ENCODE measurements at regions not wholly inside any gene's neighbourhood (a gene's known extent, or its start where the extent isn't known, plus 50 kb on each side); places are given as distances from the start of the nearest gene placed in this dataset.

DNA sequence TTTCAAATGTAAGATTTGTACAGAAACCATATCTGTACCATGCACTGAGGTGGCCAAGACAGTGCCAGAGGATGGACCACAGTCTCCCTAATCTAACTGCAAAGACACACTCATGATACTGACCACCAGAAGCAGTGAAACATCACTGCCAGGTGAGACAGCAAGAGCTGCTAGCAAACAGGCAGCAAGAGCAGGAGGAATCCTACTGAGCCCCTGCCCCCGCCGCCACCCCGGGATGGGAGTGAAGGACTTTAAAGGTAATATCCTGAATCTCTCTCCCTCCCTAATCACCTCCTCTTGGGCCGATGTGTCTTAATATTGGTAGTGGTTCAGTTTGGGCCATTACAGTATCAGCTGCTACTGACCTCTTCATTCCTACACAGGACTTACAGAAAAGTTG, 144.3 kb downstream of the XPNPEP1 start:
- ATAC-seq (ENCODE audit: low read depth) (no peak), DNase-seq (no peak)
- Mint-ChIP-seq H3K9me3 (no peaks in the 10 kb centered on the region), H3K36me3 (ENCODE audit: low read depth) (no peaks in the 10 kb centered on the region), H3K27ac (no peak overlapping the region), H3K27me3 (peaks cover 18% of the 10 kb centered on the region), H3K4me1 (no peaks in the 10 kb centered on the region), H3K4me3 (no peak overlapping the region)
- ChIA-PET CTCF (no interaction called here), POLR2A (no interaction called here)
- intact Hi-C loops (cut with micrococcal nuclease), result no loop called here
- TF ChIP-seq, protein P1, sequence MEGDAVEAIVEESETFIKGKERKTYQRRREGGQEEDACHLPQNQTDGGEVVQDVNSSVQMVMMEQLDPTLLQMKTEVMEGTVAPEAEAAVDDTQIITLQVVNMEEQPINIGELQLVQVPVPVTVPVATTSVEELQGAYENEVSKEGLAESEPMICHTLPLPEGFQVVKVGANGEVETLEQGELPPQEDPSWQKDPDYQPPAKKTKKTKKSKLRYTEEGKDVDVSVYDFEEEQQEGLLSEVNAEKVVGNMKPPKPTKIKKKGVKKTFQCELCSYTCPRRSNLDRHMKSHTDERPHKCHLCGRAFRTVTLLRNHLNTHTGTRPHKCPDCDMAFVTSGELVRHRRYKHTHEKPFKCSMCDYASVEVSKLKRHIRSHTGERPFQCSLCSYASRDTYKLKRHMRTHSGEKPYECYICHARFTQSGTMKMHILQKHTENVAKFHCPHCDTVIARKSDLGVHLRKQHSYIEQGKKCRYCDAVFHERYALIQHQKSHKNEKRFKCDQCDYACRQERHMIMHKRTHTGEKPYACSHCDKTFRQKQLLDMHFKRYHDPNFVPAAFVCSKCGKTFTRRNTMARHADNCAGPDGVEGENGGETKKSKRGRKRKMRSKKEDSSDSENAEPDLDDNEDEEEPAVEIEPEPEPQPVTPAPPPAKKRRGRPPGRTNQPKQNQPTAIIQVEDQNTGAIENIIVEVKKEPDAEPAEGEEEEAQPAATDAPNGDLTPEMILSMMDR (IDR thresholded peaks at IDR 0.05), result no peak

DNA sequence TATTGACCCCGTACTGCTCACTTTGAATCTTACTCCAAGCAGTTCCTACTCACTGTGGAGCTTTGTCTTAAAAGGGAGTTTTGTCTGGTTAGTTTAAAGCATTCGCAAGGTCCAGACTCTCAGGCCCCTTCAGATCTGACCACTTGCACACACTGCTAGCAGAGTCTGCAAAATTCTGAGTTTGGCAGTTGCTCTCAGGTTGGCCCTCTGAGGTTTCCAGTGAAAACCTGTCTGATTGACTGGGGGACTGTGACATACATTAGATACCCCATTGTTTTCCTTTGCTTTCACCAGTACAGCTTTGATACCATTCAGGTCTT, 149.2 kb downstream of the XPNPEP1 start:
- H3K4me1 Mint-ChIP-seq, result no peaks in the 10 kb centered on the region
- CTCF ChIA-PET, result no interaction called here
- TF ChIP-seq, protein P1 (IDR thresholded peaks at IDR 0.05), result no peak

DNA sequence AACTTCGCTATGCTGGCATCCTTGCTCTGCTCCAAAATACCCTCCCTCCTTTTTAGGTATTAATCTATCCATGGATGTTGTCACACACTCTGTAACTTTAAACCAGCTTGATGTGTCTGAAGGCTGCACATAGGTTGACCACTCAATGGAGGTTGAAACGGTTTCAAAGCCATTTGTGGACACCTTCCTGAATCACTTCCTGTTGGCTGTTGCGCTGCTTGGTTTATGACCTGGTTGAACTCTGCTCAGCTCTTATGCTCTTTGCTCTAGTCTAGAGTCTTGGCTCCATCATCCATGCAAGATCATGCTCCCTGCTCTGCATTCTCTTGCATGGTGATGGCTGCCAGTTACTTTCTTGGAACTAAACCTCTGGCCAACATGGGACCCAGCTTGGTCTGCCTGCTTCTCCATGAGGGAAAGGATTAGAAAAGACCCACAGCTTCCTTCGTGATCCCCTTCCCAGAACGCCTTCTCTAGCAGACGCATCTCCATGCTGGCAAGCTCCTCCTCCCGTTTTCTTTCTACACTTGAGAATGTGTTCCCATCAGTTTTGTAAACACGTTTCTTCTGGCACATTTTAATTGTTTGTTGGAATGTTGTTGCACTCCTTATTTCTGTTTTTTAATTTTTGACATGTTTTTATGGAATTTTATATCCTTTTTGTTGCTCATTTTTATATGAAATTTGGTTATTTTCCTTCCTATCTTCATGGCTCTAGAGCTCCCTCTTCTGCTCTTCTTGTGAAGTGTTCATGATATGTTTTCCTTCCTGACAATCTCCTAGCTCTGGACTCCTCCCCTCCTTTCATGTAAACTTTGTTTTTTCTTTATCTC, 149.8 kb downstream of the XPNPEP1 start:
- ATAC-seq (ENCODE audit: low read depth), result no peak
- Mint-ChIP-seq H3K27me3 (peaks cover 5% of the 10 kb centered on the region), H3K36me3 (ENCODE audit: low read depth) (no peaks in the 10 kb centered on the region), H3K9me3 (no peaks in the 10 kb centered on the region), H3K27ac (no peak overlapping the region), H3K4me1 (no peaks in the 10 kb centered on the region), H3K4me3 (no peak overlapping the region)
- CTCF ChIA-PET, result no interaction called here
- POLR2A ChIA-PET, result no interaction called here
- intact Hi-C loops (cut with micrococcal nuclease), result no loop called here
- TF ChIP-seq, protein P1 (IDR thresholded peaks at IDR 0.05), result no peak
- DNase-seq, result no peak

More for the DNA sequence above, 149.2 kb downstream of the XPNPEP1 start:
- no peak for ATAC-seq (ENCODE audit: low read depth)
- Mint-ChIP-seq H3K27me3 (peaks cover 10% of the 10 kb centered on the region), H3K9me3 (no peaks in the 10 kb centered on the region), H3K4me3 (no peak overlapping the region), H3K36me3 (ENCODE audit: low read depth) (no peaks in the 10 kb centered on the region), H3K27ac (no peak overlapping the region)
- intact Hi-C loops (cut with micrococcal nuclease), result no loop called here
- POLR2A ChIA-PET, result no interaction called here
- no peak for DNase-seq

DNA sequence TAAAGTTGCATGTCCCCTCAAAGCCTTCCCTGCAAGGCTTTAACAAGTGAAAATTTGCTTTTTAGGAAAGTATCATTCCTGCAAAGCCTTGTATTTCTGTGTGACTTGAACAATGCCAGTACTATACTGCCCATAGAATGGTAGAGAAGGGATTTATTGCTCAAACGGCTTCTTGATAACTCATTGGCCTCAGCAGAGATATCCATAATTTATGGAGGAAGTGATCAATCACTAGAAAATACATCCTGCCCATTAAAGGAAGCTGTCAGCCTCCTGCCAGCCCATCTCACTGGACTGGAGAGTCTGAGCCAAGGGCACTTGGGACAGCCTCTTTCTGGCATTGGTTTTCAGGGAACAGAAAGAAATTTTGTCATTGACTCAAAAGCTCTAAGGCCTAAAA, 152.6 kb downstream of the XPNPEP1 start:
- Mint-ChIP-seq H3K4me3 (no peak overlapping the region), H3K4me1 (no peaks in the 10 kb centered on the region), H3K27me3 (no peaks in the 10 kb centered on the region), H3K9me3 (no peaks in the 10 kb centered on the region), H3K27ac (no peak overlapping the region), H3K36me3 (ENCODE audit: low read depth) (no peaks in the 10 kb centered on the region)
- ATAC-seq (ENCODE audit: low read depth), result no peak
- POLR2A ChIA-PET, result no interaction called here
- DNase-seq, result no peak
- CTCF ChIA-PET, result no interaction called here
- TF ChIP-seq, protein P1 (IDR thresholded peaks at IDR 0.05), result no peak
- intact Hi-C loops (cut with micrococcal nuclease), result no loop called here

DNA sequence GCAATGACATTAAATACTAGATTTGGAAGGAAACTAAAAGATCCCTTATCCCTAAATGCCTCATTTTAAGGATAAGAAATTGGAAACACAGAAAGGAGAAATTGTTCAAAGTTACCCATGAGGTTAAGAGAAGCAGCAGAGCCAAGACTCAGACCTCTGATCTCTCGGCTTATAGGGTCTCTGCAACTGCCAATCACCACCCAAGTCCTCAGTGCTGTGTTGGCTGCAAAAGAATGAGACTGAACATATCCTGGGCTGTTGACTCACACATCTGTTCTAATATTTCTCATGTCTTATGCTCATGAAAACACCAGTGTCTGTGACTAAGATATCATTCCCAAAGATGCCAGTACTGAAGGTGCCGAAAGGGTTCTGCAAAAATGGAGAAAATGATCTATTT, 153.3 kb downstream of the XPNPEP1 start:
- Mint-ChIP-seq H3K27ac (no peak overlapping the region), H3K4me1 (no peaks in the 10 kb centered on the region), H3K9me3 (no peaks in the 10 kb centered on the region), H3K36me3 (ENCODE audit: low read depth) (no peaks in the 10 kb centered on the region), H3K4me3 (no peak overlapping the region), H3K27me3 (no peaks in the 10 kb centered on the region)
- ATAC-seq (ENCODE audit: low read depth) (no peak), DNase-seq (no peak)
- intact Hi-C loops (cut with micrococcal nuclease), result no loop called here
- ChIA-PET CTCF (no interaction called here), POLR2A (no interaction called here)
- TF ChIP-seq, protein P1 (IDR thresholded peaks at IDR 0.05), result no peak
